Stomach (tissue), 8 donors: ENCODE measurements at regions not wholly inside any gene's neighbourhood (a gene's known extent, or its start where the extent isn't known, plus 50 kb on each side); places are given as distances from the start of the nearest gene placed in this dataset.

ENCODE experiments used
- DNase-seq, 2 donors: peaks; one replicate each; pipeline versions ENCODE4 v3.0.0 to v3.0.0-alpha.2; 2013 to 2019
- H3K27ac ChIP-seq, 5 donors: fragments of 200-600 bp in 4 of 5; sonication (generic) in 4 of 5; one replicate each; pipeline ENCODE4 v1.5.1; 2013 to 2019; ENCODE audit warnings: mild to moderate bottlenecking in 1 of 5, moderate library complexity in 1 of 5
- H3K27me3 ChIP-seq, 3 donors: fragments of 200-600 bp; sonication (generic); one replicate each; pipeline ENCODE4 v1.5.1; 2017 to 2019; ENCODE audit warnings: mixed run types in 1 of 3
- H3K36me3 ChIP-seq, 4 donors: fragments of 200-600 bp; sonication (generic); 1 replicate in 3 of 4; 2 replicates in 1 of 4; pipeline ENCODE4 v1.5.1; 2016 to 2019
- H3K4me1 ChIP-seq, 4 donors: fragments of 200-600 bp; sonication (generic); one replicate each; pipeline ENCODE4 v1.5.1; 2016 to 2019
- H3K4me3 ChIP-seq, 4 donors: fragments of 200-600 bp; sonication (generic) in 3 of 4; one replicate each; pipeline ENCODE4 v1.5.1; 2016 to 2019; ENCODE audit warnings: mild to moderate bottlenecking in 1 of 4
- H3K9me3 ChIP-seq, 4 donors: fragments of 200-600 bp; sonication (generic); one replicate each; pipeline ENCODE4 v1.5.1; 2016 to 2019
- EP300 ChIP-seq: sonication (generic); formaldehyde crosslinking; IDR thresholded peaks from one replicate; pipeline ENCODE4 v1.6.1; 2017; ENCODE audit warnings: antibody characterized with exemption
- POLR2A ChIP-seq, 4 donors: fragments of 450-650 bp; IDR thresholded peaks; one replicate each; pipeline ENCODE4 v1.6.1; 2016; ENCODE audit warnings: antibody characterized with exemption in 4 of 4, control low read depth in 2 of 4, mild to moderate bottlenecking in 1 of 4, moderate library complexity in 1 of 4
- POLR2AphosphoS5 ChIP-seq, 3 donors: sonication (generic); formaldehyde crosslinking; IDR thresholded peaks; one replicate each; pipeline ENCODE4 v1.6.1; 2016; ENCODE audit warnings: antibody characterized with exemption in 3 of 3
- WGBS, 5 donors: extraction: QIAGEN DNeasy Blood & Tissue Kit in 3 of 5; methylation state at CpG; one replicate each; pipeline versions ENCODE4 v1.1.5 to v1.1.7; 2013 to 2018; 5-methylcytosine and 5-hydroxymethylcytosine counted together
- intact Hi-C: fragments of 100-400 bp; cut with DNase I; formaldehyde crosslinking; loops from one replicate; pipeline ENCODE4 v1.15.1; 2023; ENCODE audit warnings: low total_unique reads
- TF ChIP-seq, protein P1 (sequence below), 7 experiments: fragments of 450-650 bp in 4 of 7; fragments of 200-600 bp in 3 of 7; sonication (generic) in 3 of 7; IDR thresholded peaks; one replicate each; pipeline ENCODE4 v1.5.1; 2016 to 2019; ENCODE audit warnings: antibody characterized with exemption in 7 of 7, control low read depth in 2 of 7, mild to moderate bottlenecking in 1 of 7
- donor health status: healthy with polysubstance abuse.
- donor health status: Bipolar disorder and iron deficiency.
- donor health status: healthy.

DNA sequence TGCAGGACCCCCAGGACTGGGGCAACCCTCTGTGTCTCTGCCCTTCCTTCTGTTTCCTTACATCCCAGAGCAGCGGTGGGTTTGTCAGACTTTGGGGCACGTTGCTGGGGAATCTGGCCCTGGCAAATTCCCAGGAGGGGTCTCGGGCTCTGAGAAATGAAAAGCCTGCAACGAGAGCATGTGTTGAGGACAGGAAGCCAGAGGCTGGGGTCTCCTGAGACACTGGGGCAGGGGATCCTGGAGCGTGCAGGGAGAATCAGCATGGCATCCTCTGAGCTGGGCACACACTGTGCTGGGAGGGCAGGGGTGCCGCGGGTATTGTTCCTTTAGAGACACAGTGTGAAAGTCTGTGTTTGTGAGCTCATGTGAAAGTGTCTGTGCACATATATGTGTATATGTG, 279.9 kb upstream of the PPP2R2D start:
- no peak for DNase-seq
- no peak overlapping the region for H3K4me3 ChIP-seq
- H3K9me3 ChIP-seq = no peaks in the 10 kb centered on the region
- peaks cover 0 to 25% (median 0%) of the 10 kb centered on the region in 3 donors for H3K27me3 ChIP-seq
- H3K36me3 ChIP-seq = no peaks in the 10 kb centered on the region
- WGBS, 5 donors = 63 to 84% (median 83%) methylated on average over 7 of the region's 7 CpGs
- no peak for TF ChIP-seq POLR2A (IDR thresholded peaks at IDR 0.05)
- TF ChIP-seq POLR2AphosphoS5 (IDR thresholded peaks at IDR 0.05) = no peak
- TF ChIP-seq EP300 = no peak
- TF ChIP-seq, protein P1, sequence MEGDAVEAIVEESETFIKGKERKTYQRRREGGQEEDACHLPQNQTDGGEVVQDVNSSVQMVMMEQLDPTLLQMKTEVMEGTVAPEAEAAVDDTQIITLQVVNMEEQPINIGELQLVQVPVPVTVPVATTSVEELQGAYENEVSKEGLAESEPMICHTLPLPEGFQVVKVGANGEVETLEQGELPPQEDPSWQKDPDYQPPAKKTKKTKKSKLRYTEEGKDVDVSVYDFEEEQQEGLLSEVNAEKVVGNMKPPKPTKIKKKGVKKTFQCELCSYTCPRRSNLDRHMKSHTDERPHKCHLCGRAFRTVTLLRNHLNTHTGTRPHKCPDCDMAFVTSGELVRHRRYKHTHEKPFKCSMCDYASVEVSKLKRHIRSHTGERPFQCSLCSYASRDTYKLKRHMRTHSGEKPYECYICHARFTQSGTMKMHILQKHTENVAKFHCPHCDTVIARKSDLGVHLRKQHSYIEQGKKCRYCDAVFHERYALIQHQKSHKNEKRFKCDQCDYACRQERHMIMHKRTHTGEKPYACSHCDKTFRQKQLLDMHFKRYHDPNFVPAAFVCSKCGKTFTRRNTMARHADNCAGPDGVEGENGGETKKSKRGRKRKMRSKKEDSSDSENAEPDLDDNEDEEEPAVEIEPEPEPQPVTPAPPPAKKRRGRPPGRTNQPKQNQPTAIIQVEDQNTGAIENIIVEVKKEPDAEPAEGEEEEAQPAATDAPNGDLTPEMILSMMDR (IDR thresholded peaks at IDR 0.05) = no peak
- H3K4me1 ChIP-seq = no peaks in the 10 kb centered on the region
- intact Hi-C loops = no loop called here
- H3K27ac ChIP-seq = no peak overlapping the region

DNA sequence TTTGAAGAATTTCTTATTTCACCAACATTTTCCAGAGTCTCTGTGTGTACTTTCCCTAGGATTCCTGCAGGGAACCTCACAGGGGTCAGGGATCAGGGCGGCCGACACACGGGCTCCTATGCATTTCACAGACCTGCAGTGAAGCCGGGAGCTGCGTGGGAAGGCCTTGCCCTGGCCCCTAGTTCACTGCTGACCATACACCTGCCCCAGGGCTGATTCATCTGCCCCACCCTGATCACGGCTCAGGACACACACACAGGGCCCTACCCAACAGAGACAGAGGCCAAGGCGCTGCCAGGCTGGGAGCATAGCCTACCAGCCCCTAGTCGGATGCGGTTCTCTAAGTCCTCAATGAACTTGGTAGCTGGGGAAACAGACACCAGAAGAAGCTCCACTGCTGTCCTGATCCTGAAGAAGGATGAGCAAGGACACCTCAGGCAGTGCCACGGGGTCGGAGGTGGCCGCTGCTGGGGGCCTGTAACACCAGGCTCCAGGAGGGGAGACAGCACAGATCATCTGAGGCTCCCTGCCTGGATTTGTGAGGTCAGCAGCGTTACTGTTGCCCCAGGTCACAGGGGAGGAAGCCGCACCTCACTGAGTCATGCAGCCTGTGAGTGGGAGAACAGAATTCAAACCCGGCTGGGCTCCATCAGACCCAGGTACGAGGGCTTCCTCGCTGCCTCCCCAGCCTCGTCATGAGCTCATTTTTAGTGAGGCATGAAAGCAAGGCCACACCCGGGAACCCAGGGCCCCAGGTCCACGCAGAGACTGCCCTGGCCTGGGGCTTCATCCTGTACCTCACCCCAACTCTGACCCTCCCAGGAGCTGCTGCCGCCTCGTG, 278.8 kb upstream of the PPP2R2D start:
- no peaks in the 10 kb centered on the region for H3K9me3 ChIP-seq
- H3K4me3 ChIP-seq = no peak overlapping the region
- WGBS, 5 donors = 72 to 83% (median 77%) methylated on average over 21 to 22 of the region's 22 CpGs
- intact Hi-C loops = no loop called here
- peaks cover 0 to 19% (median 0%) of the 10 kb centered on the region in 3 donors for H3K27me3 ChIP-seq
- peak overlapping the region in 1 of 5 donors; percentile 37 for H3K27ac ChIP-seq
- peak; percentile 40 to 44 for DNase-seq
- no peaks in the 10 kb centered on the region for H3K36me3 ChIP-seq
- H3K4me1 ChIP-seq = no peaks in the 10 kb centered on the region
- TF ChIP-seq, protein P1 (IDR thresholded peaks at IDR 0.05) = no peak
- TF ChIP-seq EP300 = no peak
- no peak for TF ChIP-seq POLR2A (IDR thresholded peaks at IDR 0.05)
- TF ChIP-seq POLR2AphosphoS5 (IDR thresholded peaks at IDR 0.05) = no peak

- no peak for DNase-seq
- 85 to 93% (median 91%) methylated on average over 18 to 26 of the region's 26 CpGs for WGBS, 5 donors
These were observed 275.8 kb upstream of the PPP2R2D start for GRCh38 chr10:131625041-131625440.

DNA sequence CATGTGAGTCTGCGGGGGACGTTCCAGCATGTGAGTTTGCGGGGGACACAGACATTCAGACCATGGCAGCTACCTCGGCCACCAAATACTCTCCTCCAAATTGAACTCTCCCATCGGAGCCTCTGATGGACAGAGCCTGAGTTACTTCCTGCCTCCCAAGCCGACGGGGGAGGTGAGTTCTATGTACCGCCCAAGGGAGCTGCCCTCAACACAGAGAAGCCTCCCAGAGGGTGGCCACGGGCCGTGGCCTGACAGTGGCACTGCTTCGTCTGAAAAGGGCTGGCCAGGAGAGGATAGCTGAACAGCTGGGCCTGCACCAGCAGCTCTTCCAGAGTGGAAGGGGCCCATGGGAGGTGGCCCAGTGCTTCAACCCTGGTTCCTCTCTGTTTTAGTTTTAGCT, 274.5 kb upstream of the PPP2R2D start:
- DNase-seq = no peak
- intact Hi-C loops = no loop called here
- H3K27ac ChIP-seq = no peak overlapping the region

More at GRCh38 chr10:131625041-131625440, 275.8 kb upstream of the PPP2R2D start:
- H3K4me1 ChIP-seq = no peaks in the 10 kb centered on the region
- intact Hi-C loops = no loop called here
- H3K9me3 ChIP-seq = peaks cover 0 to 10% (median 5%) of the 10 kb centered on the region in 4 donors
- H3K4me3 ChIP-seq = no peak overlapping the region
- no peak overlapping the region for H3K27ac ChIP-seq
- peaks cover 0 to 4% (median 0%) of the 10 kb centered on the region in 3 donors for H3K27me3 ChIP-seq
- TF ChIP-seq, protein P1 (IDR thresholded peaks at IDR 0.05) = no peak
- no peak for TF ChIP-seq POLR2AphosphoS5 (IDR thresholded peaks at IDR 0.05)
- TF ChIP-seq POLR2A (IDR thresholded peaks at IDR 0.05) = no peak
- TF ChIP-seq EP300 = no peak
- no peaks in the 10 kb centered on the region for H3K36me3 ChIP-seq

More for the DNA sequence above, 274.5 kb upstream of the PPP2R2D start:
- Histone ChIP-seq H3K27me3 (no peaks in the 10 kb centered on the region), H3K4me1 (peaks cover 0 to 3% (median 0%) of the 10 kb centered on the region in 4 donors), H3K4me3 (no peak overlapping the region), H3K9me3 (peaks cover 0 to 10% (median 5%) of the 10 kb centered on the region in 4 donors), H3K36me3 (no peaks in the 10 kb centered on the region)
- TF ChIP-seq, protein P1 (IDR thresholded peaks at IDR 0.05) = no peak
- TF ChIP-seq POLR2A (IDR thresholded peaks at IDR 0.05) (no peak), POLR2AphosphoS5 (IDR thresholded peaks at IDR 0.05) (no peak), EP300 (no peak)
- WGBS, 5 donors = 87 to 96% (median 90%) methylated on average over 9 to 11 of the region's 11 CpGs
